Fibroblast of pulmonary artery (primary cell): ENCODE measurements at regions not wholly inside any gene's neighbourhood (a gene's known extent, or its start where the extent isn't known, plus 50 kb on each side); places are given as distances from the start of the nearest gene placed in this dataset.

Experiments used
- DNase-seq: peaks from one replicate; pipeline ENCODE4 v3.0.0-alpha.2; 2010; ENCODE audit warnings: low read depth
- H3K4me3 ChIP-seq: replicated peaks from 2 replicates; pipeline ENCODE4 v1.5.1; 2011; ENCODE audit warnings: low read depth, mild to moderate bottlenecking, control low read depth, low read length, moderate library complexity
- CTCF ChIP-seq: IDR thresholded peaks from 2 replicates; pipeline ENCODE4 v1.5.1; 2011; ENCODE audit warnings: mild to moderate bottlenecking, control low read depth, low read length, inconsistent platforms; ENCODE audit errors: missing control alignments

GRCh38 chr4:16302648-16303047, 76.4 kb upstream of the TAPT1 start:
- H3K4me3 ChIP-seq, result no peak overlapping the region
- TF ChIP-seq CTCF, result no peak
- no peak for DNase-seq

- no peak overlapping the region for H3K4me3 ChIP-seq
- TF ChIP-seq CTCF, result no peak
- DNase-seq, result no peak
Observed at GRCh38 chr4:16297003-16297402, 70.7 kb upstream of the TAPT1 start.

- H3K4me3 ChIP-seq, result no peak overlapping the region
- TF ChIP-seq CTCF, result no peak
- no peak for DNase-seq
Observed at GRCh38 chr4:16294455-16294854, 68.2 kb upstream of the TAPT1 start.

GRCh38 chr4:16293210-16293838, 67.1 kb upstream of the TAPT1 start:
- no peak for DNase-seq

GRCh38 chr4:16292585-16292984, 66.3 kb upstream of the TAPT1 start:
- H3K4me3 ChIP-seq, result no peak overlapping the region
- no peak for TF ChIP-seq CTCF

More at GRCh38 chr4:16293210-16293838, 67.1 kb upstream of the TAPT1 start:
- H3K4me3 ChIP-seq, result no peak overlapping the region
- TF ChIP-seq CTCF, result no peak

GRCh38 chr4:16290681-16291420, 64.6 kb upstream of the TAPT1 start:
- H3K4me3 ChIP-seq, result no peak overlapping the region
- TF ChIP-seq CTCF, result no peak
- no peak for DNase-seq

More at GRCh38 chr4:16292585-16292984, 66.3 kb upstream of the TAPT1 start:
- no peak for DNase-seq
